ENCODE measurements at regions not wholly inside any gene's neighbourhood (a gene's known extent, or its start where the extent isn't known, plus 50 kb on each side); places are given as distances from the start of the nearest gene placed in this dataset.
"Not testable (repeated sequence)": the region's sequence is repeated elsewhere in the genome, so short reads cannot be mapped to it uniquely, and the experiment has no call there.

DNA sequence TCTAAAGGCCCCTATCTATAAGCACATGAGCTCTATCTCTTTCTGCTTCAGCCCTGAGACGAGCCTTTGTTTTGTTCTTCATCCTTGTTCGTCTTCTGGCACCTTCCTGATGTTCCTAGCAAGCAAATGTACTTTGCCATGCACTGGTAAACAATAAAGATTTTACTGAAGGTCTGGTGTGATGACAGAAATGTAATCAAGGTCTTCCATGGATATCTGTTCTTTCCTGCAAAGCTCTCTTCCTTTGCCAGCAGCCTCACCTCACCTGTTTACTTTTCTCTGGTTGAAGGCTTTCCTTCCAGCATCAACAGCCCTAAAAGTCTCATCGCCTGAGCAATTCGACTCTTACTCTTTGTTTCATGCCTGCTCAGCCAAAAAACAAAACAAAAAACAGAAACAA, 330.3 kb downstream of the PCNX1 start:
- DNase-seq (ENCODE audit: extremely low read depth in 1 of 2, low read depth in 1 of 2): no peak

DNA sequence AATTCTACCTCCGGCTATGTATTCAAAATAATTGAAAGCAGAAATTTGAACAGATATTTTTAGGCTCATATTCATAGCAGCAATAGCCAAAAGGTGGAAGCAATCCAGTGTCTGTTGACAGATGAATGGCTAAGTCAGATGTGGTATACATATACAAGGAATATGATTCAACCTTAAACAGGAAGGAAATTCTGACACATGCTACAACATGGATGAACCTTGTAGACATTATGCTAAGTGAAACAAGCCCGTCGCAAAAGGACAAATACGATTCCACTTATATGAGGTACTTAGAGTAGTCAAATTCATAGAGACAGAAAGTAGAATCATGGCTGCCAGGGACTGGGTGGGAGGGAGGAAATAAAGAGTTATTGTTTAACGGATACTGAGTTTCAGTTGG, 331.6 kb downstream of the PCNX1 start:
- no peak for DNase-seq (ENCODE audit: extremely low read depth in 1 of 2, low read depth in 1 of 2)

DNA sequence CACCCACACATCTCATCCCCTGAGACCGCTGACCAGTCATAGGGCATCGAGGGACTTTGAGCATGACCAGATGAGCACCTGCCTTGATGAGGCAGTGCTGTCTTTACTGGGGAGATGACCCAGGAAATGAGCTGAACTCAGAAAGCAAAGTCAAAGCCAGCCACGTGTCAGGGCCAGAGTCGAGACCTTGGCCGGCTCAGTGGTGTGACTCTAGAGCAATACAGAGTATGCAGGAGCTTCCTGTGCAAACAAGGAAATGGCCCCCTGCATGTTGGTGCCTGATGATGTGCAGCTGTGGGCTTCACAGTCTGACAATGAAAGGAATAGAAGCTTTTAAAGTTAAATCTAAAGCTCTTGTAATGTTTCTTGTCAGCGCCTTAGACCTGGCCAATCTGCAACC, 332.9 kb downstream of the PCNX1 start:
- DNase-seq (ENCODE audit: extremely low read depth in 1 of 2, low read depth in 1 of 2): no peak

DNA sequence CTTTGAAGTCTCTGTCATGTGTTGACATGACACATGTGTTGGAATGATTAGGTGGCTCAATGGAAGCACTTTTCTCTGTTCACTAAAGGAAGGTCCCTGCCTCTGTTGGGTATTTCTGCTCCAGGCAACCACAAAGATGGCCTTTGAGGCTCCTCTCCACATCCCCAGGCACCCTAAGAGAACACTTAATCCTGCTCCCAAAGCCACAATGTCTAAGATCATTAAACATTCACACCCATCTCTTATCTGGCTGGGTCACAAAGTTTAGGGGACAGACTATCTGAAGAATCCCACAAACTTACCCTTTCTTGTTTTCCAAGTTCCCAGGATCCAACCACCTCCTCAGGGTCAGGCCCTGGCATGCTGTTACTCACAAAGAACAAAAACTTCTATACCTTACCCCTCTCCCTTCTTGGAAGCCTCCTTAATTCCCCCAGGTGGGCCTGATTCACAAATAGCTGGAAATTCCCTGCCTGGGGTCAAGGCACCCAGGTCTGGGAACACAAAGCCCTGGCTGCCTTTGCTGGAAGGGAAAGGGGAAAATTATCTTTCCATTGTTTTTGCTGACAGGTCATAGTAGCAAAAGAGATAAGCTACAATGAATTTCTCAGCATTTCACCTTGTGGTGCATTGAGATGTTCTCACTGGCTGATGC, 333.7 kb downstream of the PCNX1 start:
- no peak for DNase-seq (ENCODE audit: extremely low read depth in 1 of 2, low read depth in 1 of 2)

DNA sequence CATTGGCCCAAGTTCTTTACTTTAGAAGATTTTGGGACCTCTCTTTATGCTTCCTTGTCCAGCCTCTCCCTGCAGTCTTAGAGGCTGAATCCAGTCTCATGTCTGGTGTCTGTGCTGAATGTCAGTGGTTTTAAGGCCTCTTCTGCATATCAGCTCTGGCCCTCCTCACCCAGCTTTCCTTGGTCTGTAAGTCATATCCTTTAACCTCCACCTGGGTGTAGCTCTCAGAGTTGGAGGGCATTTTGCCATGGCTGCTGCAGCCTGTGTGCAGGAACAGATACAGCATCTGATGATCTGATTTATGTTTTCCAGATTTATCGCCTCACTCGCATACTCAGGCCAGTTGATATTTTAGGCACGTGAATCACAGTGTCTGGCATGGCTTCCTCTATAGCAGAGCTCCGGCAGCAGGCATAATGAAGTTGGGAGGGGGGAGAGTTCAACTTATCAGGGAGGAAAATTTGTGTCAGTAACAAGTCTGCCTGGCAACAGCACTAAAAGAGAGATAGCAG, 335.0 kb downstream of the PCNX1 start:
- DNase-seq (ENCODE audit: extremely low read depth in 1 of 2, low read depth in 1 of 2): no peak

DNA sequence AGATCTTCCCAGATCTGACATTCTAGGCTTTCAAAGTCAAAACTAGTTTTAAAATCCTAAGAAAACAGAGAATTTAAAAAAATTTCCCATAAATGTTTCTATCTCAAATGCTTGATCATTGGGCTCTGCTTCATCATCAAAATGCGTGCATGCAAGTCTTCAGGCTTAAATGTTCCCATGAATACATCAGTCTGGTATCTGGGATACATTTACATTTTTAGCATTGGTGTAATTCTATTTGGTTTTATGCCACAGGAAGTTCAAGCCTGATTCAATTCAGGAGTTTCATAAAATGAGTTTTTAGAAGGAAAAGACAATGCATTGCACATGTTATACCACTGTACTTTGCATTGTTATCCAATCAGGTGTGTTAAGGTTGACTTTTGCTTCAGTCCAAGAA, 336.4 kb downstream of the PCNX1 start:
- DNase-seq (ENCODE audit: extremely low read depth in 1 of 2, low read depth in 1 of 2): no peak

DNA sequence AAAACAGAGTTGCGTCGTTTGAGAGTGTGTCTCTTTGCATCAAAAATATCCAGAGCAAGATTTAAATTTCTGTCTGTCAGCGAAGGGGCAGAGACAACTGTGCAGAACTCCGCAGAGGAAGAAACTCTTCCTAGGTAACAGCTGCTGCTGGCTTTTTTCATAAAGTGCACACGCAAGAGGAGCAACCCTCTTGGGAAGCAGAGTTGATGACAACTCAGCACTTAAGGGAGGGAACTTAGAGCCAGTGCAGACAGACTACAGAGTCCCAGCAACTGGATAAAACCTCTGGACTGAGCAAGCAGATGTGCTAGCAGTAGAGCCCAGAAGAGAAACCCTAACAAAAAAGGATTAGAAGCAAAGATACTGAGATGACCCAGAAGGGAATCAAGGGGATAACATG, 337.1 kb downstream of the PCNX1 start:
- no peak for DNase-seq (ENCODE audit: extremely low read depth in 1 of 2, low read depth in 1 of 2)

DNA sequence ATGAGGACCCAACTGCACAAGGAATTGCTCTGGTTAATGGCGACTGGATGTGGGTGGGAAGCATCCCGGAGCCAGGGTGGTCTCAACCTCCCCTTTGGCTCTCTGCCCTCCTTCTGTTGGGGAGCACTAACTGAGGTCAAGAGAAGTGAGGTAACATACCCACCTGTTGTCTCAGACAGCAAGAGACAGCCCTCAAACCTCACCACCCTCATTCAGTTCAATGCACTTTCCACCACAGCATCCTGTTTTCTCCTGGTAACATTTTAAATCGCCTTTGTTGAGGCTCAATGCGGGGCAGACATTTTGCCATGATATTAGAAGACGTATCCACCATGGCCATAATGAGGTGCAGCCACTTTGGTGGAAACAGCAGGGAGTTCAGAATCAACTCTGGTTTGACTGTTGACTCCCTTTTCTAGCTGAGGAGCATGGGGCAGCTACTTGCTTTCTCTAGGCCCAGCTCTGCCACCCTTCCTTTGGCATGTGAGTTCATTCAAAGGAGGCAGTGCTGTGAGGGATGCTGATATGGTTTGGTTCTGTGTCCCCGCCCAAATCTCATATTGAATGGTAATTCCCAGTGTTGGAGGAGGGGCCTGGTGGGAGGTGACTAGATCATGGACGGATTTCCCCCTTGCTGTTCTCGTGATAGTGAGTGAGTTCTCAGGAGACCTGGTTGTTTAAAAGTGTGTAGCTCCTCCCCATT, 338.6 kb downstream of the PCNX1 start:
- DNase-seq (ENCODE audit: extremely low read depth in 1 of 2, low read depth in 1 of 2): no peak

DNA sequence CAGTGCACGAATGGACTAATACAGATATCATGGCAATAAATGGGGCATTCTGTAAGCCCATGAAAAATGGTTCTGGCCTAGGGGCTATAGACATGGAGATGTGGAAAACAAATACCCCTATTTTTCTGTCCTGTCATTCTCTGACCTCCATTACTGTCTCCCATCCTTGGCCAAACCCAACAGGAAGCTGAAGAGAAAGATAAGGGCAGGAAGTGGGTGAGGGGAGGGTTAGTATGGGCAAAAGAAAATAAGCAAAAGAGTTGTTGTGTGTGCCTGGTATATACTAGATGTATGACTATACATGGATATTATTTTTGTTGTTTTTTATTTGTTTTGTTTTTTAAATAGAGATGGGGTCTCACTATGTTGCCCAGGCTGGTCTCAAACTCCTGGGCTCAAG, 339.3 kb downstream of the PCNX1 start:
- DNase-seq (ENCODE audit: extremely low read depth in 1 of 2, low read depth in 1 of 2): no peak

DNA sequence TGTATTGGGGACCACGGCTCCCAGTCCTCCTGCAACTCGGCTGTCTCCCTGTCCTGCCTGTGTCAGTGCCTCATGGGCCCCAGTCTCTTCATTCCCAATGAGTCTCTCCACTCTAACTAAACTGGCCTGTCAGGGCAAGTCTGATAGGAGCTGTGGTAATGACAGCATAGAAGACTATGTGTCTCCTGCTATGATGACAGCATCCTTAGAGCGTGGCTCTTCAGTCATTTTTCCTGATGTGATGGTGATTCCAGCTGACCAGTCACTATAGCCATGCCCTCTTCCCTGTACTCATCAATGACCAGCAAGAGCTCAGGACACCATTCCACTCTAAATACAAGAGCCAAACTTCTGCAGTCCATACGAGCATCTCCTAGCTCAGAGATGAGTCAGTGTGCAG, 339.8 kb downstream of the PCNX1 start:
- DNase-seq (ENCODE audit: extremely low read depth in 1 of 2, low read depth in 1 of 2): no peak

DNA sequence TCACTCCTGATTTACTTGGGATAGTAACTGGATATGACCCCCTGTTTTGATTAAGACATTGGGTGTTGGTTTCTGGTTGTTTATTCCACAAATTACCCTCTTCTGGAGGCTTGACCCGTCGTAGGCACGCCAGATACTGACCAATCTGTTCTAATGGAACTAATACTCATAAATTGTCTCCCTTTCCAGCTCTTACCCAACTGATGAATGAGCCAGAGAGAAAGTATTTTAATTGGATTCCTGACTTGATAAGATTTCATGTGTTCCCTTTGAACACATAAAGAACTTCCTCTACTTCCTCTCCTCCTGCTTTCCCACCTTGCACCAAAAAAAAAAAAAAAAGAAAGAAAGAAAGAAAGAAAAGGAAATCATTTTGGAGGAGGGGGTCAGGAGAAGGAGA, 340.9 kb downstream of the PCNX1 start:
- DNase-seq (ENCODE audit: extremely low read depth in 1 of 2, low read depth in 1 of 2): no peak

DNA sequence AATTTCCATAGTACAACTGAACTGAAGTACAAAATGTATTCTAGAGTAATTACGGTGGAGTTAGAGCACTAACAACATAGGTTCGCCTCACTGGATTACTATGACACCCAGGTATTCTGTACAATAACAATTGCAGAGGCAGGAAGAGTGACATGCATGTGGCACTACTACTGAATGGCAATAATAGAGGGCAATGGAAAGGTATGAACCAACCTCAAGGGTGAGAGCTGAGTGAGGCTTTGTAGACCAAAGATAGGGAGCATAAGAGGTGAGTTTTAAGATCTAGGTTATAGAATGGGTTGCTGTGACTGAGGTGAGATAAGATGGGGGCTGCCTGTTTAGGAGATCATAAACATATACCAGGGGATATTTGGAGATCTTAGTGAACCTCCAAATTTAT, 343.1 kb downstream of the PCNX1 start:
- DNase-seq (ENCODE audit: extremely low read depth in 1 of 2, low read depth in 1 of 2): no peak

DNA sequence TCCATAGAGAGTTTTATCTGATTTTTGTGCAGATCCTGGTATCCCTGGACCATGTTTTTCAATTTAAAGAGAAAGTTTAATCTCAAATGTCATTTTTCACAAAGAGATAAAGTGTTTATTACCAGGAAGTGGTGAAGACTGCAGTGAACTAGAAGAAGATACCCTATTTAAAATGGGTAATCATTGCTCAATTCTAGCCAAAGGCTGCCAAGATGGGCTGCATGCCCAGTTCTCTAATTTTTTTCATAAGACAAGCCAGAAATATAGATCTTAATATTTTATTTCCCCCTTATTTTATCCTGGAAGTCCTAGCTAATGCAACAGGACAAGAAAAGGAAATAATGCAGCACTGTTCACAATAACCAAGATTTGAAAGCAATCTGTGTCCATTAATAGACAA, 343.5 kb downstream of the PCNX1 start:
- no peak for DNase-seq (ENCODE audit: extremely low read depth in 1 of 2, low read depth in 1 of 2)

DNA sequence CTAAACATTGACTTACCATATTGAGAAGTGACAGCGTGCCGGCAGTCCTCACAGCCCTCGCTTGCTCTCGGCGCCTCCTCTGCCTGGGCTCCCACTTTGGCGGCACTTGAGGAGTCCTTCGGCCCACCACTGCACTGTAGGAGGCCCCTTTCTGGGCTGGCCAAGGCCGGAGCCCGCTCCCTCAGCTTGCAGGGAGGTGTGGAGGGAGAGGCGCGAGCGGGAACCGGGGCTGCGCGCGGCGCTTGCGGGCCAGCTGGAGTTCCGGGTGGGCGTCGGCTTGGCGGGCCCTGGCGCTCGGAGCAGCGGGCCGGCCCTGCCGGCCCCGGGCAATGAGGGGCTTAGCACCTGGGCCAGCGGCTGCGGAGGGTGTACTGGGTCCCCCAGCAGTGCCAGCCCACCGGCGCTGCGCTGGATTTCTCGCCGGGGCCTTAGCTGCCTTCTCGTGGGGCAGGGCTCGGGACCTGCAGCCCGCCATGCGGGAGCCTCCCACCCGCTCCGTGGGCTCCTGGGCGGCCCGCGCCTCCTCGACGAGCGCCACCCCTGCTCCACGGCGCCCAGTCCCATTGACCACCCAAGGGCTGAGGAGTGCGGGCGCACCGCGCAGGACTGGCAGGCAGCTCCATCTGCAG, 346.9 kb downstream of the PCNX1 start:
- not testable (repeated sequence) for DNase-seq (ENCODE audit: extremely low read depth in 1 of 2, low read depth in 1 of 2)

DNA sequence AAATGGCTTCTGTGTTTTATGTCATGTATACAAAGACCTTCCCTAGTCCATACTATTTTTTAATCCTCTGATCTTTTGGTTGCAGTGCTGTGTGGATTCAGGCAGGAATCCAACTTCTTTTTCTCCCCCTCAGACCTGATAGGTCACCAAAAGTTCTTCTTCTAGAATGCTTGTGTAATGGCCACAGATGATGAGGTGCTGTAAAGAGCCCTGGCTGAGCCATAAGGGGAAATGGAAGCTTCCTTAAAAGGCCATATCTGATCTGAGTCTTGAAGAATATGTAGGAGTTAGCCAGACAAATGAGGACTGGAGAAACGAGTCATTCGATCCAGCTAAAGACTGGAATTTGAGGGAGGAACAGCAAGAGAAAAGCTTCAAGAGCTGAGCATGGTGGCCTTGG, 353.9 kb downstream of the PCNX1 start:
- DNase-seq (ENCODE audit: extremely low read depth in 1 of 2, low read depth in 1 of 2): no peak

DNA sequence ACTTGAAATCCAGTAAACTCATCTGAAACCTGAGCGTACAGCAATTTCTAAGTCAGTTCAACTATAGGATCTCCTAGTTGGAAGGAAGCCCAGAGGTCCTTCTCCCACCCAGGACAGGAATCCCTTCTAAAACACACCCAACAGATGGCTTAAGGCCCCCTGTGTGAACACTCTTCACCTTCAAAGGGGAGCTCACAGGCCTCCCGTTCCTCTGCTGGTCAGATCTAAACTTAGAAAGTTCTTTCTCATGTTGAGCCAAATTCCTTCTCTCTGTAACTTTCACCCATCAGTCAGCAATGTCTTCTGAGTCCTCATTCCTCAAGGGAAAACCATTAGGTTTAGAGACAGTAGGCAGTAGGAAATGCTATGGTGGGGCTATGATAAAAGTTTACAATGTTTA, 355.2 kb downstream of the PCNX1 start:
- DNase-seq (ENCODE audit: extremely low read depth in 1 of 2, low read depth in 1 of 2): no peak

DNA sequence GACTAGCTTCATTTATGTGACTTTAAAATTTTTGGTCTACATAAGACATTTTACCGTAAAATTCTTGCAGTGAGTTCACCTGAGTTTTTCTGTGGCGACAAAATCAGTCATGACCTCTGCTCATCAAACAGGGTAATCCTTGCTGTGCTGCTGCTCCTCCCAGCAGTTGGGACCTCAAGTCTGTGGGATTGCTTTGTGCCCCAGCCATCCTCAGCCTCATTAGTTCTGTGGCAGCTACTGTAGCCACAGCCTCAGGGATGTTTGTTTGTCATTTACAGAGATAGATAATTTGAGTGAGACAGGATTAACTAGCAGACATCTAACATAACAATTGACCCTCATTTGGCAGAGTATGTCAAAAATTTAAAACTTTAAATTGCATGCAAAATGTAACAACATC, 357.0 kb downstream of the PCNX1 start:
- DNase-seq (ENCODE audit: extremely low read depth in 1 of 2, low read depth in 1 of 2): no peak

DNA sequence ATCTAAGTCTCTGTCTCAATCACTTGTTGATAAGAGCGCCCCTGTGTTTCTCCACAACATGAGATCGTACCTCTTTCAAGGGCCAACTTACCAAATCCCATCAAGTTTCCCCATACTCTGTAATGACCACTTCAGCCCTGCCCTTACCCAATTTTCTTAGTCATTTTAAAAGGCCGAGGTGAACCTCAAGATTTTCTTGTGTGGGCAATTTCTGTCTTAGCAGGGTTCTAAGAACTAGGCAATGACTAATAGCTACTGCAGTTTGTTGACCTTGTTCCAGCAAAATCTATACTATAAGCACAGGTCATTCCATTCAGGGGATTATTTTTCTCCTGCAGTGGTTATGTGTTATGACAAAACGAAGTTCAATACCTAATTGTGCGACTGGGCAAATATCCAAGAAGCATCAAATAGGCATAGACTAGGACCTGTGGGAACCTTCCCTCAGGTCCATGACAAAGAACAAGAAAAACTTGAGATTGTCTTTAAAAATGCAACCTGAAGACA, 359.8 kb downstream of the PCNX1 start:
- peak in 1 of 2 donors; percentile 17 for DNase-seq (ENCODE audit: extremely low read depth in 1 of 2, low read depth in 1 of 2)

DNA sequence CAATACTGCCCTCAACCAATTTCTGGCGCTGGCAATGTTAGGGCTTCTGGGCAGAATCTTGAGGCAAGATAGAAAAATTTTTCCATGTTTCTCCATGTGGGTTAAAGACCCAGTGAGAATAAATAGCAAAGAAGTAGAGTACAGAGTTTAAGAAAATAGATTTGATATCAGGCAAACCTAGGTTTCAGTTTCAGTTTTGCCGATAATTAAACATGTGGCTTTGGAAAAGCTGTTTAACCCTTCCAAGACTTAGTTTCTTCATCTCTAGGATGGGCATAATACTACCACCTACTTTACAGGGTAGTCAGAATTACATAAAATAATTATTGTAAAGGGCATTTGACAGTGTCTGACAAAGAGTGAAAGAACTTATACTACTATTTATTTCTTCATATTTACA, 360.4 kb downstream of the PCNX1 start:
- no peak for DNase-seq (ENCODE audit: extremely low read depth in 1 of 2, low read depth in 1 of 2)

DNA sequence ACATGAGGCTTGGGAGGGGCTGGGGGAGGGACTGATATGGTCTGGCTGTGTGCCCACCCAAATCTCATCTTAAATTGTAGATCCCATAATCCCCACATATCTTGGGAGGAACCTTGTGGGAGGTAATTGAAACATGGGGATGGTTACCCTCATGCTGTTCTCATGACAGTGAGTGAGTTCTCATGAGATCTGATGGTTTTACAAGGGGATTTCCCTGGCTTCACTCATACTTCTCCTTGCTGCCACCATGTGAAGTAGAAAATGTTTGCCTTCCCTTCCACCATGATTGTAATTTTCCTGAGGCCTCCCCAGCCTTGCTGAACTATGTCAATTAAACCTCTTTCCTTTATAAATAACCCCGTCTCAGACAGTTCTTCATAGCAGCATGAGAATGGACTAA, 362.9 kb downstream of the PCNX1 start:
- DNase-seq (ENCODE audit: extremely low read depth in 1 of 2, low read depth in 1 of 2): no peak

DNA sequence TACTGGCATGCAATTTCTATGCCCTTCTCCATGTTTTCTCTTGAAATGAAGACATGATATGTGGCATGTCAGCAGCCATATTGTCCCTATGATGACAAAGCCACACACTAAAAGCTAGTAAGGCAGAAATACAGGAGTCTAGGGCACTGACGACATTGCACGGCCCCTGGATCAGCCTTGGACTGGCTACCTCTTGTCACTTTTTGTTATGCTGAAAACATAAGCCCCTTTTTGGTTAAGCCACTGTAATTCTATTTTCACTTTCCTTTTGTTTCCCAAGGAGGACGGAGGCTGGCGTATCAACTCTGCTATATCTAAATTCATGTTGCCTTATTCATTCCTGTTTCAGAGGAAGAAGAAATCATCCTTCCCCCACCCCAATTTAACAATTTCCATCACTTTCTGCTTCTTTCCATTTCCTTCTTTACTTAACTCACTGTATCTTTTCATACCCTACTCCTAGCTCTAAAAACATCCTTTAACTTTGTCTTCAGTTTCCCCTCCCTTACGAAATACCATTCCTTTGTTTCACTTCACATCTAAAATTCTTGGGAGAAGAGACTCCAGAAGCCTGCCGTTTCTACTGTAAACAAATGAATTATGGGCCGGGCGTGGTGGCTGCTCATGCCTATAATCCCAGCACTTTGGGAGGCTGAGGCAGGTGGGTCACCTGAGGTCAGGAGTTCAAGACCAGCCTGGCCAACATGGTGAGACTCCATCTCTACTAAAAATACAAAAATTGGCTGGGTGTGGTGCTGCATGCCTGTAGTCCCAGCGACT, 364.1 kb downstream of the PCNX1 start:
- DNase-seq (ENCODE audit: extremely low read depth in 1 of 2, low read depth in 1 of 2): no peak
